ENCODE measurements at regions not wholly inside any gene's neighbourhood (a gene's known extent, or its start where the extent isn't known, plus 50 kb on each side); places are given as distances from the start of the nearest gene placed in this dataset.

- TF ChIP-seq, protein P1, sequence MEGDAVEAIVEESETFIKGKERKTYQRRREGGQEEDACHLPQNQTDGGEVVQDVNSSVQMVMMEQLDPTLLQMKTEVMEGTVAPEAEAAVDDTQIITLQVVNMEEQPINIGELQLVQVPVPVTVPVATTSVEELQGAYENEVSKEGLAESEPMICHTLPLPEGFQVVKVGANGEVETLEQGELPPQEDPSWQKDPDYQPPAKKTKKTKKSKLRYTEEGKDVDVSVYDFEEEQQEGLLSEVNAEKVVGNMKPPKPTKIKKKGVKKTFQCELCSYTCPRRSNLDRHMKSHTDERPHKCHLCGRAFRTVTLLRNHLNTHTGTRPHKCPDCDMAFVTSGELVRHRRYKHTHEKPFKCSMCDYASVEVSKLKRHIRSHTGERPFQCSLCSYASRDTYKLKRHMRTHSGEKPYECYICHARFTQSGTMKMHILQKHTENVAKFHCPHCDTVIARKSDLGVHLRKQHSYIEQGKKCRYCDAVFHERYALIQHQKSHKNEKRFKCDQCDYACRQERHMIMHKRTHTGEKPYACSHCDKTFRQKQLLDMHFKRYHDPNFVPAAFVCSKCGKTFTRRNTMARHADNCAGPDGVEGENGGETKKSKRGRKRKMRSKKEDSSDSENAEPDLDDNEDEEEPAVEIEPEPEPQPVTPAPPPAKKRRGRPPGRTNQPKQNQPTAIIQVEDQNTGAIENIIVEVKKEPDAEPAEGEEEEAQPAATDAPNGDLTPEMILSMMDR (IDR thresholded peaks at IDR 0.05; ENCODE audit: borderline replicate concordance, extremely low read depth, low read length, poor library complexity, severe bottlenecking): no peak
- no peak for TF ChIP-seq EZH2 (IDR thresholded peaks at IDR 0.05; ENCODE audit: borderline replicate concordance, low read depth, low read length, severe bottlenecking)
Observed at GRCh38 chr21:24224422-24224821, 1382.9 kb downstream of the MRPL39 start.

Data from DND-41 (cell line).